Activated B cell treated with CpG ODN at 0.5 μM for 24 hours (primary cell): ENCODE measurements at regions not wholly inside any gene's neighbourhood (a gene's known extent, or its start where the extent isn't known, plus 50 kb on each side); places are given as distances from the start of the nearest gene placed in this dataset.

Source experiments
- ATAC-seq: fragments of 200-7000 bp; cut with Tn5 transposase; one replicate; pipeline ENCODE4 v1.10.0; 2021; ENCODE audit warnings: low read depth, mild to moderate bottlenecking, moderate library complexity
- CTCF ChIA-PET: fragments of 350-600 bp; sonication (Branson Sonifier 250); formaldehyde crosslinking; loops from one replicate; lab custom pipeline; 2021; ENCODE audit warnings: antibody characterized with exemption; lab: Charles Lee
- POLR2A ChIA-PET: fragments of 350-600 bp; sonication (Branson Sonifier 250); formaldehyde crosslinking; loops from one replicate; lab custom pipeline; 2021; ENCODE audit warnings: antibody characterized with exemption; lab: Charles Lee
- DNase-seq: peaks from one replicate; pipeline ENCODE4 v3.0.0; 2022
- H3K27ac Mint-ChIP-seq: one replicate; pipeline ENCODE4 v1.8.0; 2020; ENCODE audit warnings: mixed read lengths
- H3K27me3 Mint-ChIP-seq: one replicate; pipeline ENCODE4 v1.8.0; 2021; ENCODE audit warnings: mixed read lengths
- H3K36me3 Mint-ChIP-seq: one replicate; pipeline ENCODE4 v1.8.0; 2021; ENCODE audit warnings: low read depth, mixed read lengths
- H3K4me1 Mint-ChIP-seq: one replicate; pipeline ENCODE4 v1.8.0; 2021; ENCODE audit warnings: mixed read lengths
- H3K4me3 Mint-ChIP-seq: one replicate; pipeline ENCODE4 v1.8.0; 2020; ENCODE audit warnings: mild to moderate bottlenecking, mixed read lengths
- H3K9me3 Mint-ChIP-seq: one replicate; pipeline ENCODE4 v1.8.0; 2020; ENCODE audit warnings: mixed read lengths
- intact Hi-C: fragments of 100-400 bp; cut with micrococcal nuclease; formaldehyde crosslinking; loops from one replicate; pipeline ENCODE4 v1.15.1; 2024
- TF ChIP-seq, protein P1 (sequence below): fragments of 200-600 bp; IDR thresholded peaks from one replicate; pipeline ENCODE4 v1.8.0; 2022; ENCODE audit warnings: antibody characterized with exemption, mild to moderate bottlenecking

DNA sequence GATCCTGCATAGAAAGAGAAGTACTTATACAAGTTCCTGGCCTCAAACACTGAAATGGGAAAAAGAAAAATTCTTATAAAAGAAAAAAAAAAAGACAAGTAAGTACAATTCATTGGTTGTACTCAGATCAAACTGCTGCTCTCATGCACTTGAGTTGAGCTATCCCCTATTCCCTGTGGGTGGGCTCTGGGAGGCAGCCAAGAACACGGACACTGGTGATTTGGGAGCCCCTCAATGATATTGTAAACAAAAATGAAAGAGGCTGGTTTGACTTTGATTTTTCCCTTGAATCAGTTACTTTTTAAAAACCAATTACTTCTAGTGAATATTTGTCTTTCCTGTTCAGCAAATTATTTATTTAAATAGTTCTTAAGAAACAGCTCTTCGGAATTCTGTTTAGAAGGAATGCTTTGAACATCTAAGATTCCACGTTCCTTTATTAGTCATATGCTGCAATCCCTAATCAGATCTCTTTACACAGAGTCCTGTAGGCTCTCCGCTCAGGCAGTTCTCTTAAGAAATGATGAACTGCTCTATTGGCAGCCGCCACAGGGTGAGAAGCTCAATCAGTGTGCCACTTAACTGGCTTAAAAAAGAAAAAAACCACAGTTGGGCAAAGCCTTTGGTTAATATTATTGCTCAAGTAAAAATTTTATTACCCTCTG, 225.1 kb downstream of the TMEM182 start:
- Mint-ChIP-seq H3K27me3 (no peaks in the 10 kb centered on the region), H3K4me3 (no peak overlapping the region), H3K9me3 (no peaks in the 10 kb centered on the region), H3K4me1 (no peaks in the 10 kb centered on the region), H3K36me3 (no peaks in the 10 kb centered on the region), H3K27ac (no peak overlapping the region)
- intact Hi-C loops, result no loop called here
- ChIA-PET POLR2A (no interaction called here), CTCF (no interaction called here)
- no peak for DNase-seq
- ATAC-seq, result no peak
- TF ChIP-seq, protein P1, sequence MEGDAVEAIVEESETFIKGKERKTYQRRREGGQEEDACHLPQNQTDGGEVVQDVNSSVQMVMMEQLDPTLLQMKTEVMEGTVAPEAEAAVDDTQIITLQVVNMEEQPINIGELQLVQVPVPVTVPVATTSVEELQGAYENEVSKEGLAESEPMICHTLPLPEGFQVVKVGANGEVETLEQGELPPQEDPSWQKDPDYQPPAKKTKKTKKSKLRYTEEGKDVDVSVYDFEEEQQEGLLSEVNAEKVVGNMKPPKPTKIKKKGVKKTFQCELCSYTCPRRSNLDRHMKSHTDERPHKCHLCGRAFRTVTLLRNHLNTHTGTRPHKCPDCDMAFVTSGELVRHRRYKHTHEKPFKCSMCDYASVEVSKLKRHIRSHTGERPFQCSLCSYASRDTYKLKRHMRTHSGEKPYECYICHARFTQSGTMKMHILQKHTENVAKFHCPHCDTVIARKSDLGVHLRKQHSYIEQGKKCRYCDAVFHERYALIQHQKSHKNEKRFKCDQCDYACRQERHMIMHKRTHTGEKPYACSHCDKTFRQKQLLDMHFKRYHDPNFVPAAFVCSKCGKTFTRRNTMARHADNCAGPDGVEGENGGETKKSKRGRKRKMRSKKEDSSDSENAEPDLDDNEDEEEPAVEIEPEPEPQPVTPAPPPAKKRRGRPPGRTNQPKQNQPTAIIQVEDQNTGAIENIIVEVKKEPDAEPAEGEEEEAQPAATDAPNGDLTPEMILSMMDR, result no peak

DNA sequence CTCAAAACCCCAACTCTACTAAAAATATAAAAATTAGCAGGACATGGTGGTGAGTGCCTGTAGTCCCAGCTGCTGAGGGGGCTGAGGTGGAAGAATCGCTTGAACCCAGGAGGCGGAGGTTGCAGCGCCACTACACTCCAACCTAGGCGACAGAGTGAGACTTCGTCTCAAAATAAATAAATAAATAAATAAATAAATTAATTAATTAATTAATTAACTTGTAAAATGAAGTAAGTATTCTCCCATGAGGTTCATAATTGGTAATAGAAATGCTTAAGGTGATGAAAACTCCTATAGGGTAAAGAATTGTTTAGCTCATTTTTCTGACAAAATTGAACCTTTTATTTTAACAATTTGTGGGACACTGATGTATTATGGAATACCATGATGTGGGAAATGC, 230.8 kb downstream of the TMEM182 start:
- TF ChIP-seq, protein P1, result no peak
- H3K9me3 Mint-ChIP-seq, result no peaks in the 10 kb centered on the region
- H3K4me3 Mint-ChIP-seq, result no peak overlapping the region
- POLR2A ChIA-PET, result no interaction called here
- ATAC-seq (no peak), DNase-seq (no peak)
- H3K27ac Mint-ChIP-seq, result no peak overlapping the region
- no peaks in the 10 kb centered on the region for H3K4me1 Mint-ChIP-seq
- no peaks in the 10 kb centered on the region for H3K27me3 Mint-ChIP-seq
- intact Hi-C loops, result no loop called here
- H3K36me3 Mint-ChIP-seq, result no peaks in the 10 kb centered on the region
- CTCF ChIA-PET, result interaction anchor here (1.3 kb wide), 1 partner anchor 15 kb away, joined by 3 read pairs; no protein-coding TSS in a partner anchor

DNA sequence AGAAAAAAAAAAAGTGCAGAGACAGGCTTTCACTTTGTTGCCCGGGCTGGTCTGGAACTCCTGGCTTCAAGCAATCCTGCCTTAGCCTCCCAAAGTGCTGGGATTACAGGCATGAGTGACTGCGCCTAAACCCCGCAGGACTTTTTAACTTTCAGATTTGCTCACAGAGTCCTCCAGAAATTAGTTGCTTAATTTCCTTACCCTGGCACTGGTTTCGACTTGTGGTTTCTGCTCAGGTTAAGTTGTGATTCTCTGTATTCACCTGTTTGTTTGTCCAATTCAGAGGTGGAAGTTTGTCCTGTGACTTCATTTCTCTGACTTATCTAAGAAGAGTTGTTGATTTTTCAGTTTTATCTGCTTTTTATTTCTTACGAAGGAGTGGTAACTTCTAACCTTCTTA, 238.1 kb downstream of the TMEM182 start:
- ChIA-PET CTCF (no interaction called here), POLR2A (no interaction called here)
- no peak overlapping the region for H3K4me3 Mint-ChIP-seq
- ATAC-seq (no peak), DNase-seq (no peak)
- H3K9me3 Mint-ChIP-seq, result peaks cover 5% of the 10 kb centered on the region
- no peaks in the 10 kb centered on the region for H3K27me3 Mint-ChIP-seq
- no peaks in the 10 kb centered on the region for H3K36me3 Mint-ChIP-seq
- no peaks in the 10 kb centered on the region for H3K4me1 Mint-ChIP-seq
- intact Hi-C loops, result no loop called here
- TF ChIP-seq, protein P1, result no peak
- H3K27ac Mint-ChIP-seq, result no peak overlapping the region

DNA sequence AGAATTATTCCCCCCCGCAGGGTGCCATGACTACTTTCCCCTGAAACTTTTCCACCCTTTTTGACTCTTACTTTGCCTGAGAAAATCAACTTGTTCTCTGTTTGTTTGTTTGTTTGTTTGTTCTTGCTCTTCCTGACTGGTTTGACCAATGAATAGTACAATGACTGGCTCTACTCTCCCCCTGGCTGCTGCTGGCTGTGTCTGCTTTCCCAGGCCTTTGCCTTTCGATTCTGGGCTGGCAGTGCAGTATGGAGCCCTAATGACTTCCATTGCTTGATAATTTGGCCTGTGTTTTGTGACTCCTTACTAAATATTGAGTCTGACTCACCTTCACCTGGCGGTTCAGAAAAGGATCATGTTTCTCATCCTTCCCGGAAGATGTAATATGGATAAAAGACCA, 241.1 kb downstream of the TMEM182 start:
- Mint-ChIP-seq H3K27me3 (no peaks in the 10 kb centered on the region), H3K27ac (no peak overlapping the region), H3K36me3 (no peaks in the 10 kb centered on the region), H3K9me3 (peaks cover 5% of the 10 kb centered on the region), H3K4me3 (no peak overlapping the region), H3K4me1 (no peaks in the 10 kb centered on the region)
- TF ChIP-seq, protein P1, result no peak
- no peak for ATAC-seq
- POLR2A ChIA-PET, result no interaction called here
- intact Hi-C loops, result no loop called here
- no peak for DNase-seq
- CTCF ChIA-PET, result no interaction called here

DNA sequence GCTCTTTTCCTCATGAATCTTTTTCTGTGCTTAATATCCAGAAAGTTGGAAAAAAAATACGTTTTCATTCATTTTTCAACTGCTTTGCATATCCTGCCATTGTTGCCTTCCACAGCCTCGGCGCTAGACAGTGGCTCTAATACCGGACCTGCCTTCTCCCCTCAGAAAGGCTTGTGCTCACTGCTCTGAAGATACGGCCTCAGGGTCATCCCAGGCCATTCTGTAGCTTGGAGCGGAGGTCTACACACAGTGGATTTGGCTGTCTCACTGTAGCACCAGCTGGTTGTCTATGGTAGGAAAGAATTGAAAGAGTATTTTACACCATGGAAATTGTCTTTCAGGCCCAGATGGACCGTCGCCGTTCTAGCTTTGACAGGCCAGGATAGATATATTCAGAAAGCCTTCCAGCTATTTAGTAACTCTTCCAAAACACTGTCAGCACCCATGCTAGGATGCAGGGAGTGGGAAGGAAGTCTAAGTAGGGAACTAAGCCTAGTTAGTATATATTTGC, 242.0 kb downstream of the TMEM182 start:
- ATAC-seq (no peak), DNase-seq (no peak)
- Mint-ChIP-seq H3K27me3 (no peaks in the 10 kb centered on the region), H3K4me3 (no peak overlapping the region), H3K36me3 (no peaks in the 10 kb centered on the region), H3K27ac (no peak overlapping the region), H3K9me3 (peaks cover 5% of the 10 kb centered on the region), H3K4me1 (no peaks in the 10 kb centered on the region)
- TF ChIP-seq, protein P1, result no peak
- ChIA-PET POLR2A (no interaction called here), CTCF (no interaction called here)
- intact Hi-C loops, result no loop called here
